ENCODE measurements at regions not wholly inside any gene's neighbourhood (a gene's known extent, or its start where the extent isn't known, plus 50 kb on each side); places are given as distances from the start of the nearest gene placed in this dataset.

DNA sequence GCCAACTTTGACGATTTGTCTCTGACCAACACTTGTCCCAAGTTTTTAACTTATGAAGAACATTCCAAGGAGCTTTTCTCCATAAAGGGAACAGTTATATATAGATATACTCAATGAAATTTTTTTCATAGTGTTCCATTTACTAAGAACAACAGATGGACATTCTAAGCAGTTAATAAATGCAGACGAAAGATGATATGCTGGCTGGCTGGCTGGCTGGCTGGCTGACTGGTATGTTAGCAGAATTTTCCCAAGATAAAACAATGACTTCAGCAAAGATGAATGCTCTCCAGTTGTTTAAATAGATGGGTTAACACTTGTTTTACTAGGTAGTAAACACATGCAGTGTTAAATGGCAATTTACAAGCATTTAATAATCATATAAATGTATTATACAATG is 62.2 kb downstream of the SPANXN3 start:
- H3K27me3 Mint-ChIP-seq (ENCODE audit: insufficient read depth), result no peaks in the 10 kb centered on the region
- no peak overlapping the region for H3K27ac Mint-ChIP-seq
- Histone ChIP-seq H3K36me3 (ENCODE audit: control insufficient read depth, insufficient read depth, low read length) (no peaks in the 10 kb centered on the region), H3K27me3 (ENCODE audit: control insufficient read depth, insufficient read depth, low read length, poor library complexity, severe bottlenecking) (no peaks in the 10 kb centered on the region), H3K4me3 (ENCODE audit: low read length) (no peak overlapping the region), H3K27ac (ENCODE audit: low read depth, low read length) (no peak overlapping the region), H3K9ac (ENCODE audit: extremely low read depth, low read length, poor library complexity, severe bottlenecking) (no peak overlapping the region), H3K9me3 (ENCODE audit: control insufficient read depth, low read length) (no peaks in the 10 kb centered on the region), H3K4me1 (ENCODE audit: control insufficient read depth, insufficient read depth, low read length) (no peaks in the 10 kb centered on the region)
- no peaks in the 10 kb centered on the region for H3K4me1 Mint-ChIP-seq
- no peak overlapping the region for H3K4me3 Mint-ChIP-seq
- DNase-seq, result no peak
- TF ChIP-seq, protein P1, sequence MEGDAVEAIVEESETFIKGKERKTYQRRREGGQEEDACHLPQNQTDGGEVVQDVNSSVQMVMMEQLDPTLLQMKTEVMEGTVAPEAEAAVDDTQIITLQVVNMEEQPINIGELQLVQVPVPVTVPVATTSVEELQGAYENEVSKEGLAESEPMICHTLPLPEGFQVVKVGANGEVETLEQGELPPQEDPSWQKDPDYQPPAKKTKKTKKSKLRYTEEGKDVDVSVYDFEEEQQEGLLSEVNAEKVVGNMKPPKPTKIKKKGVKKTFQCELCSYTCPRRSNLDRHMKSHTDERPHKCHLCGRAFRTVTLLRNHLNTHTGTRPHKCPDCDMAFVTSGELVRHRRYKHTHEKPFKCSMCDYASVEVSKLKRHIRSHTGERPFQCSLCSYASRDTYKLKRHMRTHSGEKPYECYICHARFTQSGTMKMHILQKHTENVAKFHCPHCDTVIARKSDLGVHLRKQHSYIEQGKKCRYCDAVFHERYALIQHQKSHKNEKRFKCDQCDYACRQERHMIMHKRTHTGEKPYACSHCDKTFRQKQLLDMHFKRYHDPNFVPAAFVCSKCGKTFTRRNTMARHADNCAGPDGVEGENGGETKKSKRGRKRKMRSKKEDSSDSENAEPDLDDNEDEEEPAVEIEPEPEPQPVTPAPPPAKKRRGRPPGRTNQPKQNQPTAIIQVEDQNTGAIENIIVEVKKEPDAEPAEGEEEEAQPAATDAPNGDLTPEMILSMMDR (conservative IDR thresholded peaks at IDR 0.05), result no peak
- WGBS, 2 experiments (ENCODE audit: insufficient coverage in 1 of 2, insufficient read length in 1 of 2), result 88% methylated on average over 2 of the region's 2 CpGs; no CpG with 5 or more reads in 1 of the 2 experiments
- peaks cover 3% of the 10 kb centered on the region for H3K36me3 Mint-ChIP-seq (ENCODE audit: low read depth)
- H3K9me3 Mint-ChIP-seq, result peaks cover 50% of the 10 kb centered on the region

DNA sequence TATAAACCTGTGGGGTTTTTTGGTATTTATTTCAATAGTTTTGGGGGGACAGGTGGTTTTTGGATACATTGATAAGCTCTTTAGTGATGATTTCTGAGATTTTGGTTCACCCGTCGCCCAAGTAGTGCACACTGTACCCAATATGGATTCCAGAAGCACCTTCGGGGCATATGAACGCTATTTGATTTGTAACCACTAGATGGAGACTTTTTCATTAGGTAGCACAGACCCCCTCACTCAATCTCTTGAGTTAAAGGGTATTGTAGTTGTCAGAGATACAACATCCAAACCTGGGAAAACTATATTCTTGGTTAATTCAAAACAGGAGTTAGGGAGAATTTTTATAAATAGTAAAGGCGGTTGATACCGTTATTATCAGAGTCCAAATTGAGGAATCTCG is 79.8 kb downstream of the SPANXN3 start:
- H3K36me3 Mint-ChIP-seq (ENCODE audit: low read depth), result peaks cover 1% of the 10 kb centered on the region
- H3K4me1 Mint-ChIP-seq, result no peaks in the 10 kb centered on the region
- peaks cover 32% of the 10 kb centered on the region for H3K9me3 Mint-ChIP-seq
- Histone ChIP-seq H3K9me3 (ENCODE audit: control insufficient read depth, low read length) (no peaks in the 10 kb centered on the region), H3K4me1 (ENCODE audit: control insufficient read depth, insufficient read depth, low read length) (no peaks in the 10 kb centered on the region), H3K27ac (ENCODE audit: low read depth, low read length) (no peak overlapping the region), H3K36me3 (ENCODE audit: control insufficient read depth, insufficient read depth, low read length) (no peaks in the 10 kb centered on the region), H3K27me3 (ENCODE audit: control insufficient read depth, insufficient read depth, low read length, poor library complexity, severe bottlenecking) (no peaks in the 10 kb centered on the region), H3K9ac (ENCODE audit: extremely low read depth, low read length, poor library complexity, severe bottlenecking) (no peak overlapping the region), H3K4me3 (ENCODE audit: low read length) (no peak overlapping the region)
- no peak overlapping the region for H3K27ac Mint-ChIP-seq
- H3K4me3 Mint-ChIP-seq, result no peak overlapping the region
- DNase-seq, result no peak
- H3K27me3 Mint-ChIP-seq (ENCODE audit: insufficient read depth), result no peaks in the 10 kb centered on the region
- 39% methylated on average over 7 of the region's 7 CpGs; no CpG with 5 or more reads in 1 of the 2 experiments for WGBS, 2 experiments (ENCODE audit: insufficient coverage in 1 of 2, insufficient read length in 1 of 2)
- TF ChIP-seq, protein P1 (conservative IDR thresholded peaks at IDR 0.05), result peak; percentile 76

DNA sequence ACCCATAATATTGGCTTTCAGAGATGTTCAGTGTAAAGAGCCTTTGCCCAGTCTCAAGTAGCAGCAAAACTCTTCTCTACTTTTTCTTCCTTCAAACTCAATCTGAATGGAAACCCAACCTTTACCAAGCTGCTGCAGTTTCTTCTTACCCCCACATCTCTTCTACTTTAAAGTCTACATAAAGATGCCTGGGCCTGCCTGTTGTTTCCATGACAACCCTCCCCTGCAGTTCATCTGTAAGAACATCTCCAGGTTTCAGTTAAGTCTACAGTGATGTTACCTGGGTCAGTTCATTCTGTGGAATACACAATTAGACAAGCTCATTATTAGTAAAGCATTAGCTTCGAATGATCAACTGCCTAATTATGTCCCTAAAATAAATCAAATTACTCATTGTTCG is 81.4 kb downstream of the SPANXN3 start:
- no peak overlapping the region for H3K9ac ChIP-seq (ENCODE audit: extremely low read depth, low read length, poor library complexity, severe bottlenecking)
- WGBS, 2 experiments (ENCODE audit: insufficient coverage in 1 of 2, insufficient read length in 1 of 2), result 67% methylated on average over 1 of the region's 2 CpGs; no CpG with 5 or more reads in 1 of the 2 experiments
- no peak for DNase-seq
- Mint-ChIP-seq H3K27ac (no peak overlapping the region), H3K36me3 (ENCODE audit: low read depth) (no peaks in the 10 kb centered on the region), H3K9me3 (peaks cover 19% of the 10 kb centered on the region), H3K4me3 (no peak overlapping the region), H3K27me3 (ENCODE audit: insufficient read depth) (no peaks in the 10 kb centered on the region), H3K4me1 (no peaks in the 10 kb centered on the region)
- no peaks in the 10 kb centered on the region for H3K36me3 ChIP-seq (ENCODE audit: control insufficient read depth, insufficient read depth, low read length)
- no peaks in the 10 kb centered on the region for H3K4me1 ChIP-seq (ENCODE audit: control insufficient read depth, insufficient read depth, low read length)
- no peak overlapping the region for H3K27ac ChIP-seq (ENCODE audit: low read depth, low read length)
- H3K9me3 ChIP-seq (ENCODE audit: control insufficient read depth, low read length), result no peaks in the 10 kb centered on the region
- TF ChIP-seq, protein P1 (conservative IDR thresholded peaks at IDR 0.05), result no peak
- no peak overlapping the region for H3K4me3 ChIP-seq (ENCODE audit: low read length)
- H3K27me3 ChIP-seq (ENCODE audit: control insufficient read depth, insufficient read depth, low read length, poor library complexity, severe bottlenecking), result no peaks in the 10 kb centered on the region

All from endodermal cell (in vitro differentiated cells).